IMR-90 (cell line): ENCODE measurements at regions not wholly inside any gene's neighbourhood (a gene's known extent, or its start where the extent isn't known, plus 50 kb on each side); places are given as distances from the start of the nearest gene placed in this dataset. TPM values are rescaled to one million over a fixed set of nuclear protein-coding genes. Genes with fewer than 3 reads are reported as not detected.

ENCODE experiments used
- microRNA-seq, 2 experiments: library from miRNA; stranded (forward) in 1 of 2; unstranded in 1 of 2; fragments of 10-50 nt in 1 of 2; fragments of <30 nt in 1 of 2; gene quantifications in 1 of 2; microRNA quantifications in 1 of 2; one replicate each; pipeline versions ENCODE3 to v1.1.0; 2013 to 2020; ENCODE audit not compliant: insufficient read depth in 1 of 2, insufficient read length in 1 of 2, unreplicated experiment in 1 of 2
- small RNA-seq, 5 experiments: library from RNA; depleted of rRNA; stranded (forward); fragments of <200 nt; gene quantifications; one replicate each; pipeline ENCODE3, GENCODE V24; 2012

Small RNA genes in the stretch of these regions (microRNA-seq; reads per million reads assigned to microRNA genes)
- gene CKS1BP2 (ENCODE audit: insufficient read depth, insufficient read length) (not detected), gene RNU6-908P (ENCODE audit: insufficient read depth, insufficient read length) (not detected)

Small RNA genes in the stretch of these regions (small RNA-seq; reads per million reads assigned to genes)
- gene CKS1BP2 (0 reads per million in 5 experiments), gene RNU6-908P (0 to 0.60 (median 0) reads per million in 5 experiments)
